HG03039 (cell line): ENCODE measurements at regions not wholly inside any gene's neighbourhood (a gene's known extent, or its start where the extent isn't known, plus 50 kb on each side); places are given as distances from the start of the nearest gene placed in this dataset.
A peak's percentile ranks its signal among the peaks of the same experiment; 100 is the strongest.
"Not testable (repeated sequence)": the region's sequence is repeated elsewhere in the genome, so short reads cannot be mapped to it uniquely, and the experiment has no call there.

Source experiments
- ATAC-seq: cut with Tn5 transposase; IDR thresholded peaks from one replicate; pipeline ENCODE4 v1.9.1; 2021; ENCODE audit warnings: mild to moderate bottlenecking, moderate library complexity; ENCODE audit not compliant: unreplicated experiment

DNA sequence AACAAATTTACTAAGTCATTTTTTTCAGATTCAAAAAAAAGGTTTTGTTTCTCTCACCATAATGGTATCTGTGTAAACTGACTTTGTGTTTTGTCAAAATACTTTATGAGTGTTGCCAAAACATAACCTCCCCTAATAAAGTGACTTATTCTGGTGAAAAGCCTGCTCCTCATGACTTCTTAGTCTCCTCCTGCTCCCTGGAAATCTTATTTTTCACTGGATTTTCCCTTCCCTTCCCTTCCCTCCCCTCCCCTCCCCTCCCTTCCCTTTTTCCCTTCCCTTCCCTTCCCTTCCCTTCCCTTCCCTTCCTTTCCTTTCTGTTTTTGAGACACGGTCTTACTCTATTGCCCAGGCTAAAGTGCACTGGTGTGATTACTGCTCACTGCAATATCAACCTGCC, 650.1 kb upstream of the GHITM start:
- no peak for ATAC-seq

GRCh38 chr10:83492004-83492403, 647.3 kb upstream of the GHITM start:
- ATAC-seq: no peak

GRCh38 chr10:83512681-83513080, 626.6 kb upstream of the GHITM start:
- no peak for ATAC-seq

- ATAC-seq: no peak
Measured at GRCh38 chr10:83515001-83515400, 624.3 kb upstream of the GHITM start.

DNA sequence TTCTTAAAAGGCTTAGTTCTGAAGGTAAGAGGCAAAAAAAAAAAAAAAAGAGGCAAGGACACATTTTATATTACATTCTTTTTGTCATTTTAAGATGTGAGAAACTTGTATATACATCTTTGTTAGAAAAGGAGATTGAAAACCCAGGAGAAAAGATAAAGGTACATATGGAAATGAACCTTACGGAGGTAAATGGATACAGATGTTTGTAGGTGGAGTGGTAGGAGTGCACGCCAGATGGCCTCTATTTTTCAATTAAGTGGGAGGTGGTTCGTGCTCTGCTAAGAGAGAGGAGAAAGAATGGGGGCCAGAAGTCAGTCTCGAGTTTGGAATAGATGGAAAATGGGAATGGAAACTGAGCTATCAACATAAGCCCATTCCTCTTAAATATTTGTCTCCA, 622.5 kb upstream of the GHITM start:
- ATAC-seq: no peak

- ATAC-seq: no peak
Measured at GRCh38 chr10:83517456-83517855, 621.9 kb upstream of the GHITM start.

DNA sequence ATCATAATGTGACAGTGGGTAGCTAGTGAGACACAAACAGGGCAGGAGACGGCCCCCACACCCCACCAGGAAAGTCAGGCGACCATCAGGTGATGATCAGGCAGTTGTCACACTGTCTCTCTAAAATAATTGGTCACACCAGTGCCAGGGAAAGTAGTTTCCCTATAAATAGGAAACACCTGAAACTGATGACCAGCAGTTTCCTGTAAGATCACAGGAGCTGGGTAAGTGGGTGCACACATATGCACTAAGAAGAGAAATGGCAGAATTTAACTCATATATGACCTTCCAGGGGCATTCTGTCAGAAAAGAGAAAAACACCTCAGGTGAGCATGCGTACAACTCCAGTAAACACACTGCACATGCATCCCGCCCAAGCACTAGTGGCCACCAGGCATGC, 620.5 kb upstream of the GHITM start:
- ATAC-seq: no peak

GRCh38 chr10:83520386-83520785, 618.9 kb upstream of the GHITM start:
- ATAC-seq: not testable (repeated sequence)

DNA sequence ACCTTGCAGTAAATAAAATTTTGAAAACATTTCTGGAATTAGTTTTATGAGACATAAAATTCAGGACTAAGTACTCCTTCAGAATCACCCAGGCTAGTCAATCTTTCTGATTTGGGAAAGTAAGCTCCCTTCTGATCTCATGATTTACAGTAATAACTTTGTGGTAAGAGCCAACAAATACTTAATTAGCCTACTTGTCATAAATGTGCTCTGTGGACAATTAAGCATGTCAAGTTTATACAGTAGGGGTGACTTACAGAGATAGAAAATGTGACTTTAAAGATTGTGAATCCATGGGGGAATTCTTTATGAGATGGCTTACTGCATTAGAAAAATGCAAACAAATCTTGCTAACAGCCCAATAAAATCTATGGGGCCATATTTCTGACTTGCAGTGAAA, 616.9 kb upstream of the GHITM start:
- ATAC-seq: no peak

- ATAC-seq: no peak
Measured at GRCh38 chr10:83522881-83523386, 616.4 kb upstream of the GHITM start.

DNA sequence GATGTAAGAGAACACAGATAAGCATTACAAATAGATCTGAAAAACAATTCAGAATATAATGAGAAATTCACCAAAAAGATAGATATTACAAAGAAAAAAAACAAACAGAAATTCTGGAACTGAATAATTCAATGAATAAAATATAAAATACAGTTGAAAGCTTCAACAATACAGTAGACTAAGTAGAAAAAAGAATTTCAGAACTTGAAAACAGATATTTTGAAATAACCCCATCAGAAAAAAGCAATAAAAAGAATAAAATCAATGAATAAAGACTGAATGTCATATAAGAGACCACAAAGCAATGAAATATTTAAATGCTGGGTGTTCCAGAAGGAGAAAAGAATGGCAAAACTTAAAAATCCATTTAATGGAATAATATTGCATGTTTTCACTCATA, 611.4 kb upstream of the GHITM start:
- no peak for ATAC-seq

- ATAC-seq: no peak
Measured at GRCh38 chr10:83533290-83533689, 606.0 kb upstream of the GHITM start.

- no peak for ATAC-seq
Measured at GRCh38 chr10:83536426-83536825, 602.9 kb upstream of the GHITM start.

DNA sequence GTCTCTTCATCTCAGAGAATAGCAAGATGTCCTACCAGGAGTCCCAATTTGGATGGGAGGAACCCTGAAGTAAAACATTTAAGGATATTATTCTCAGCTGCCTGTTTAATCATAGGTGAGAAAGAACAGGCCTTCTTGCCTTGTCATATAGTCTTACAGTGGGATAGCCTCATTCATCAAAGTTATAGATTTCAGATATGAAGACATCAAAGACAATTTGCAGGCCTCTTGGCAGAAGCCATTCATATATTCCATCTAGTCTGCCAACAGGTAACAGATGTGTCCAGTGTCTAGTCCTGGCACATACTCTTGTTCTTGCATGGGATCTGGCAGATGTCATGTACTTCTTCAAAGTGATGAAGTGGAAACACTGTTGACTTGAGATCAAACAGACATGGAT, 601.3 kb upstream of the GHITM start:
- no peak for ATAC-seq

GRCh38 chr10:83539528-83540308, 599.6 kb upstream of the GHITM start:
- peak; percentile 64 for ATAC-seq

GRCh38 chr10:83541046-83541445, 598.3 kb upstream of the GHITM start:
- ATAC-seq: no peak

DNA sequence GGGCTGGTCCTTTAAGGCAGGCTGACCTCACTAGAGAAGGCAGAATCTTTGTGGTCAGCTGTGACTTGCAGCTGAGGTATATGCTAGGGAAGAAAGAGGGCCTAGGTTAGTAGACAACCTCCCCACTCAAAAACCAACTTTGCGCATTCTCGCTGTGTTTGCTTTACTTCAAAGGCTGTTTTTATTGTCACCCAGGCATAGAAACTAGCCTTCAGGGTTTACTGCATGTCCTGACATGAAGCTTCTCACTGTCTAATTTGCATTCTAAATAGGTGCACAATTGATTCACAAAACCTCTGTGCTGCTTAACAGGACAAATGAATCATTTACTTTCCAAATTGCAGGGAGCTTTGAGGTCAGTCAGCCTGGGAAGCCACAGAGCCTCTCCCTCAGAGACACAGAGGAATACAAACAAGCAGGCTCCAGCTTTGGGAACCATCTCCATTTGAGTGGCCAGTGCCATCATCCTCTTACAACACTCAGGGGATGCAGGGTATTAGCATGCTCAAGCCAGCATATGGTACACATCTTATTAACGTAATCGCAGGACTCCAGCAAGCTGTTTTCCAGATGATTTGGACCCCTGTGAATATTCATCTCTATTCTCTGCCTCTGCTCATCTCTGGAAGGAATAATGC, 596.4 kb upstream of the GHITM start:
- no peak for ATAC-seq

DNA sequence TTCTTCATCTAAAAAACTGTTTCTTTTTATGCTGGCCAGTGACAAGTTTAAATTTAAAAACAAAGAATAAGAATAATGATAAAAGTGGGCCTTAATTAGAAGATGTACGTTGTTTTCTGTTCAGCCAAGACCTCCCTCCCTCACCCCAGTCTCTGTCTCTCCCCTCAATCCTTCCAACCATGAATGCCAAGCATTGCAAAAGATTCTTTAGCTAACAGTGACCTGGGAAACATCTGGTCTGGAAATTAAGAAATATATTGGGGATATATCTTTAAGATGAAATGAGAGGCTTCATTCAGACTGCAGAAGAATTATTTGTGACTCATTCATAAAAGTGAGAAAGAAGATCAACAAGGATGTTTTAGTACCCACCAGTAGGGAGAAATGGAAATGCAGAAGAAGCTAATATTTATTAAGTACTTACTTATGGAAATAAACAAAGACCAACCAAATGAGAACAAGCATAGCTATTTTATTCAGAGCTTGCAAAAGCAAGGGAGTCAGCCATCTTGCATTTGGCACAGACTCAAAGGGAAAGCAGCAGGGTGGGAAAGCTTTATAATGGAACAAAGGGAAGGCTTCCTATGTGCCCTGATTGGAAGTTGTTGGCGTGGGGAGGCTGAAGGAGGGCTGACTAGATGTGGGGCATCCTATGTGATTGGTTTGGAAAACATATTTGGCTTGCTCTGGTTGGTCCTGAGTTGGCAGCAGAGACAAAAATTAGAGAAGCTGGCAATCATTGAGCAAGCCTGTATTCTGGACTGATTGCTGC, 595.4 kb upstream of the GHITM start:
- no peak for ATAC-seq

GRCh38 chr10:83545901-83546391, 593.4 kb upstream of the GHITM start:
- no peak for ATAC-seq

- ATAC-seq: not testable (repeated sequence)
Measured at GRCh38 chr10:83551190-83551589, 588.1 kb upstream of the GHITM start.

DNA sequence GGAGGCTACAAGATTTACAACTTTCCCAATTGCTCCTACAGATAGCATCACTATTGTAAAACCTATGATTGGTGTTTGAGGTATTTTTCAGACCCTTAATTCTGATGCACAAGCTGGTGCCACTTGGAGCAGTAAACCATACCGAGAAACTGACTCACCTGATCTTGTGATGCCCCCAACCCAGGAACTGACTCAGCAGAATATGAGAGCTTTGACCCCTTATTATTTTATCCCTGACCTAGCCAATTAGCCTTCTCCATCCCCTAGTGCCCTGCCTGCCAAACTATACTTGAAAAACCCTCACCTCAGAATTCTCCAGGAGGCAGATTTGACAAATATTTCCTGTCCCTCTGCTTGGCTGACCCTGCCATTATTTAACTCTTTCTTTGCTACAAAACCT, 585.9 kb upstream of the GHITM start:
- ATAC-seq: no peak

GRCh38 chr10:83555264-83555663, 584.0 kb upstream of the GHITM start:
- ATAC-seq: no peak
